Activated T-helper 9 cell treated with anti-CD3 and anti-CD28 coated beads, Interleukin-2, amount 50 U/mL, for 16 hours (primary cell): ENCODE measurements at regions not wholly inside any gene's neighbourhood (a gene's known extent, or its start where the extent isn't known, plus 50 kb on each side); places are given as distances from the start of the nearest gene placed in this dataset.
"Not testable (repeated sequence)": the region's sequence is repeated elsewhere in the genome, so short reads cannot be mapped to it uniquely, and the experiment has no call there.

ENCODE experiments used
- DNase-seq: peaks from one replicate; pipeline ENCODE4 v3.0.0-alpha.2; 2020; ENCODE audit warnings: low read depth

DNA sequence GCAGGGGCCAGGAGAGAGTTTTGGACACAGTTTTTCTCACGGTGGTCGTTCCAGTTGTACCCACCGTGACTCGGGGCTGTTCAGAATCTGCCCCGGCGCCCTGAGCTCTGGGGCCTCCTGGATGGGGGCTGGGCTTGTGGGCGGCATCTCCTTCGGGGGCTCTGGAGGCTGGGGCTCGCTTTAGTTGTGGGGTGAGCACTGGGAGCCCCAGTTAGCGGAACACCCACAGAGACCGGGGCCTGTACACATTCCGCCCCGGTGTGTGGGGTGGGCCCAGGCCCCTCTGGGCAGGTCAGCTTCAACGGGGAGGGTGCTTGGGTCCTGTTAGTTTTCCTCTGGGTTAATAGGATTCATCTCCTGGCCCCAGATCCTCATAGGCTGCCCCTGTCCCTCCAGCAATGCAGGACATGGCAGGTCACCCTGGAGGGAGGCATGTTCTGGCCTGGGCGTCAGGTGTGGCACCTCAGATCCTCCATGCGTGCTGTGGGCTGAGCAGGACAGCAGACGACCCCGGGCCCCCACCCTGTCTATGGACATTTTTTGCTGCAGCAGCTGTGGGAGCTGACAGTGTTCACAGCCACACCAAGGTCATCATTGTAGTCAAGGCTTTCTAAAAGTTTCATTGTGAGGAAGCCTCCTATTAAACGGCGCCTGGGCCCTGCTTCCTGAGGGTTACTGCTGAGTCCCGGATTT is 393.2 kb downstream of the TMEM121 start:
- DNase-seq = no peak

GRCh38 chr14:105920151-105920700 is 393.8 kb downstream of the TMEM121 start:
- DNase-seq = not testable (repeated sequence)

DNA sequence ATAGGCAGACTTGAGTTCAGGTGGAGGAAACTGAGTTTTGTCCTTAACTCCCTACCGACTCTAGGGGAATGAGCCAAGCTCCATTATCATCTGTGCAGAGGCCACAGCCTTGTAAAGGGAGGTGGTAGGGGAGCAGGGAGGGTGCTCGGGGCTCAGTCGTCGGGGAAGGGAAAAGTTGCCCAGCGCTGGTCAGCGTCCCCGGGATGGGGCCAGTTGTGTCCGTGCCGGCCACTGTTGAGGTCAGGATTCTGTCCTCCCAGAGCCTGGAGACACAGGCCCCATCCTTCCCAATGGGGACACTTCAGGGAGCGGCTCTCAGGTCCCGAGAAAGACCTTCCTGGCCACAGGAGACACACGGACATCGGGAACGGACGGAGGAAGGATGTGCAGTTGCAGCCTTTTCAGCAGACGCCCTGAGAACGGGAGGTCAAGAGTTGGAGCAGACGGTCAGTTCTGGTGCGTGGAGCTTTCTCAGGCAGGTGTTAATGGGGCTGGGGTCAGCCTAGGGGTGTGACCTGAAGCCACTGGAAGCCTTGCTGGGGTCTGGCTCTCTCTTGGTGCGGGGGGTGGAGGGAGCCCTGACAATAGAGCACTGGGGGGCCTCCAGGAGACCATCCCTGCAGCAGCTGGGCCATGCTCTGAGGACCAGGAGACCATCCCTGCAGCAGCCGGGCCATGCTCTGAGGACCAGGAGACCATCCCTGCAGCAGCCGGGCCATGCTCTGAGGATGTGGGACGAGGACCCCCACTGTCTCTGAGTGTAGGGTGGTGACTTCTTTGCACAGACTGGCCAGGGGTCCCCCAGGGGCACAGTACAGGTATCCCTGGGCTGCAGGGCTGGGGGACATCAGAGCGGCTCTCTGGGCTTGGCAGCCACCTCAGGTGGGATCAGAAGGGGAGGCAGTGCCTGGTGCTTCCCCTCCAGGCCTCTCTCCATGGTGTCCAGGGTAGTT is 394.7 kb downstream of the TMEM121 start:
- not testable (repeated sequence) for DNase-seq

GRCh38 chr14:105921781-105922180 is 395.4 kb downstream of the TMEM121 start:
- DNase-seq = not testable (repeated sequence)

- DNase-seq = not testable (repeated sequence)
Measured at GRCh38 chr14:105923520-105924191, 397.3 kb downstream of the TMEM121 start.

DNA sequence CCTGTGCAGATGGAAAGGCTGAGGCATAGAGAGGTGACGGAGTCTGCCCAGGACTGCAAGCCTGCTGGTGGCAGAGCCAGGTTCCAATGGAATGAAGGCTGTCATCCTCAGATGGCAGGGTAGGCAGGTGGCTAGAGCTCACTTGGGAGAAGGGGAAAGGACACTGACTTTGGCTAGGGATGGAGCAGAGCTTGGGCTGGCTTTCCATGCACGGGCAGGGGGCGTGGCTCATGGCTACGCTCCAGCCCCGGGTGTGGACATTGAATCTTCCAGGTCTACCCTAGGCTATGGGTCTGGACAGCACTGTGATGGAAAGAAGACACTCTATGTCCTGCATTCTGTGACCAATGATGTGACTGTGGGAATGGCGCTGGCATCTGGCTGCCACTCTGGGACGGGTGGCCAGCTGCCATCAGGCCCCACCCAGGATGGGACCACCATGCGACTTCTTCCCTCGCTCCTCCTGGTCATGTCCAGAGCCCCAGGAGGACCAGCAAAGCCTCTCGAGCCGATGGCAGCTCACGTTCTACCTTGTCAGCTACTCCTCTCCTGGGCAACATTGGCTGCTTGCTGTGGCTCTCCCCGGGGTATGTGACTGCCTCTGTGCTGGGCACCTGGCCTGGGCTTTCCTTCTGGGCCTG is 398.7 kb downstream of the TMEM121 start:
- no peak for DNase-seq

DNA sequence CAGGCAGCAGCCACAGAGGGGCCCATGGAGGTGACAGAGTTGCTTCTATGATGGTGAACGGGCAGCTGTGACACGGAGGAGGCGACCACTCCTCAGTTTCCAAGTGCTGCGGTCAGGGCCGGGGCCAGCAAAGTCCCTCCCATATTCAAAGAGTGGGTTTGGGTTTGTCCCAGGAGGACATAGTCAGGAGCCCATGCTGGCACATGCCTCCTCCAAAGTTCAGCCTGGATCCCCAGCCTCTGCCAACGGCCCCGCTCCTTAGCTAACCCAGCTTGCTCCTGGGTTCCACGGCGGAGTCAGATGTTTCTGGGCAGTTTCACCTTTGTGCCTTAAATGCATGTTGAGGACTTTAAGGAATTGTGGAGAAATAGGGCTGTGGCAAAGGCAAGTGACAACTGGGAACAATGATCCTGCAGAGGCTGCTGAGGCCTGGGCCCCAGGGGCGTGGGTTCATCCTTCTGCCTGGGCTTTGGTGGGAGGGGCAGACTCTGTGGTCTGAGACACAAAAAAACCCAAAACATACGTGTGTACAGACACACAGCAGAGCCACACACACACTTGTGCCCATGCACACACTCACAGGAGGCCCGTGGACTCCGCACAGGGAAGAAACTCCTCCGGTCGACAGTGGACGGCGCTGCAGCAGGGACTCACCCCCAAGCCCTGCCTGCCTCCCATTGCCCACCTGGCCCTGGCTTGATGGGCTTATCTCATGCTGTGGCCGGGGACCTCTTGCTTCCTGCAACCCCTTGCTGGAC is 399.4 kb downstream of the TMEM121 start:
- DNase-seq = no peak

- DNase-seq = no peak
Measured at GRCh38 chr14:105926373-105927095, 400.2 kb downstream of the TMEM121 start.

DNA sequence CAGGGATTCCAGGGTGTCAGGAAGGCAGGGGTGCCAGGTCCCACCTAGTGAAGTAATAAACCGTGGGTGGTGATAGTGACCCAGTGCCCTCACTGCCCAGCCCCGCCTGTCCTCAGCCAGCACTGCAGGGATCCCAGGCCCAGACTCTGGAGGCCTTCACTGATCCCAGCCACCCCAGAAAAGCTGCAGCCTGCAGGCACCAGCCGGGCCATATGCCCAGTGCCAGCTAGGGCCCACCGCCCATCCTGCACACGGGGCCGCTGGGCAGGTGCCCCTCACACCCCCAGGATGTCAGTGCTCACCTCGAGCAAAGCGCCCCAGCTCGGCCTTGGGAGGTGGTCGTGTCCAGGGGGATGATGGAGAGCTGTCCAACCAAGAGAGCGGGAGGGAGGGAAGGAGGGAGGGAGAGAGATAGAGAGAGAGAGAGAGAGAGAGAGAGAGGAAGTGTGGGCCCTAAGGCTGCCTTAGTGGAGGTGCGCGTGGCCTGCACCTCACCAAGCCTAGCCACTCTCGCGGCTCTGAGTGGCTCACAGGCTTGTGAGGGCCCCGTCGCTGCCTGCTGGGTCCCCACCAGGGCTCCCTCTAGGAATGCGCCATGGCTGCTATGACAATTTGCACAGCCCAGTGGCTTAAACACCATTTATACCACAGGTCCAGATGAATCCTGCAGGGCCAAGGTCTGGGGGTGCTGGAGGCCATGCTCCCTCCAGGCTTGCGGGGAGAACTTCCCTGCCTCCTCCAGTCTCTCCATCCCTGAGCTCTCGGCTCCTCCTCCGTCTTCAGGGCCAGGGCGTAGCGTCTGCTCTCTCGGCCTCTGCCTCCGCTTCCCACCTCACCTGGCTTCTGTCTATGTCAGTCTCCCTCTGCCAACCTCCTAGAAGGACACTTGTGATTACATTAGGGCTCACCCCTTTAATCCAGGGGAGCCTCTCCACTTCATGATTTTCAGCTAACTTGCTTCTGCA is 401.0 kb downstream of the TMEM121 start:
- DNase-seq = no peak

- not testable (repeated sequence) for DNase-seq
Measured at GRCh38 chr14:105928171-105929111, 402.1 kb downstream of the TMEM121 start.

- DNase-seq = no peak
Measured at GRCh38 chr14:105929327-105930081, 403.1 kb downstream of the TMEM121 start.

GRCh38 chr14:105930572-105930971 is 404.2 kb downstream of the TMEM121 start:
- DNase-seq = no peak

- no peak for DNase-seq
Measured at GRCh38 chr14:105931808-105932483, 405.6 kb downstream of the TMEM121 start.

DNA sequence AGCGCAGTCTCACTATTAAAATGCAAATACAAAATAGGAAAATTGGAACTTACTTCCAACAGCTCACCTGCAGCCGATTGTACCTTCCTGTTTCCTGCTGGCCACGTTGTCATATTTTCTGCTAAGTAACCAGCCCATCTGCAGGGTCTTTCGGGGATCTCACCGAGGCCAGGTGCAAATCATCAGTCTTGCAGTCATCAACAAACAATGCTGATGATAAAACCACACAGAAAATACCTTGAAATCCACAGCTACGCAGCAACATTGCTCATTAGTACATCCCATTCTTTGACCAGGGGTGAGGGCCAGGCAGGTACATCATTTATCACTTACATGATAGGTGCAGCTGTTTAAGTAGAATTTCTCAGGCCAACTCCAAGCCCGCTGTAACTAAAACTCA is 406.9 kb downstream of the TMEM121 start:
- no peak for DNase-seq

DNA sequence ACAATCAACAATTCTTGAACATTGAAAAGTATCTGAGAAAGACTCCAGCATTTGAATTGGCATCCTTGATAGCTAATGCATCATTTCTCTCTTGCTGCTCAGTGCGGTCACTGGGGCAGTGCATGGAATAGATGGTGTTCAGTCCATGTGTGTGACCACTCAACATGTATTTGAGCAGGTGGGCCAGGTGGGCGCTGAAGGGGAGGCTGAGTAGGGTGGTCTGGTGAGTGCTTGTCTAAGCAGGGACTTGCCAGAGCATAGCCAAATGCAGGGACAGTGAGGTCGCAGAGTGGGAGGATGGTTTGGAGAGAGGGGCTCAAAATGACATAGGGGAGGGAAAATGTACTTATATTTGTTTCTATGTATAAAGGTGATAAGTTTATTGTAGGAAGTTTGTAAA is 409.0 kb downstream of the TMEM121 start:
- no peak for DNase-seq

GRCh38 chr14:105937253-105938054 is 411.1 kb downstream of the TMEM121 start:
- no peak for DNase-seq
